ENCODE measurements at regions not wholly inside any gene's neighbourhood (a gene's known extent, or its start where the extent isn't known, plus 50 kb on each side); places are given as distances from the start of the nearest gene placed in this dataset.

DNA sequence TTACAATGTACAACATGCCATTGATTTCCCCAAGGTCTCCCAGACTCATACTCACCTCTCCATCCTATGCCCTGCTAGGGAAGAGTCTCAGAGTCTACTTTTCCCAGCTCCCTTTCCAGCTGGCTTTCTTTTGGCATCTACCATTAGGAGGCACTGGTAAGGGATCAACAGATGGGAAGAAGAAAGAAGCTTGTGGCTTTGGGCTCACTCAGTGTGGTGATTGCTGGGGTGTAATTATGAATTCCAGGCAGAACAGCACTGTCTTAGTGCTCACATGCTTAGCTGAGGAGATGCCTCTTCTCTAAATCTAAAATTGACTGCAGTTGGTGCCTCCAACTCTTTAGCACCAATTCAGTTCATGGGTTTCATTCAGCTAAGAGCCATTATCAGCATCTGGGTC, 330.0 kb downstream of the PSAT1 start:
- TF ChIP-seq, protein P1, sequence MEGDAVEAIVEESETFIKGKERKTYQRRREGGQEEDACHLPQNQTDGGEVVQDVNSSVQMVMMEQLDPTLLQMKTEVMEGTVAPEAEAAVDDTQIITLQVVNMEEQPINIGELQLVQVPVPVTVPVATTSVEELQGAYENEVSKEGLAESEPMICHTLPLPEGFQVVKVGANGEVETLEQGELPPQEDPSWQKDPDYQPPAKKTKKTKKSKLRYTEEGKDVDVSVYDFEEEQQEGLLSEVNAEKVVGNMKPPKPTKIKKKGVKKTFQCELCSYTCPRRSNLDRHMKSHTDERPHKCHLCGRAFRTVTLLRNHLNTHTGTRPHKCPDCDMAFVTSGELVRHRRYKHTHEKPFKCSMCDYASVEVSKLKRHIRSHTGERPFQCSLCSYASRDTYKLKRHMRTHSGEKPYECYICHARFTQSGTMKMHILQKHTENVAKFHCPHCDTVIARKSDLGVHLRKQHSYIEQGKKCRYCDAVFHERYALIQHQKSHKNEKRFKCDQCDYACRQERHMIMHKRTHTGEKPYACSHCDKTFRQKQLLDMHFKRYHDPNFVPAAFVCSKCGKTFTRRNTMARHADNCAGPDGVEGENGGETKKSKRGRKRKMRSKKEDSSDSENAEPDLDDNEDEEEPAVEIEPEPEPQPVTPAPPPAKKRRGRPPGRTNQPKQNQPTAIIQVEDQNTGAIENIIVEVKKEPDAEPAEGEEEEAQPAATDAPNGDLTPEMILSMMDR (IDR thresholded peaks at IDR 0.05; ENCODE audit: insufficient read depth, low read length, poor library complexity, severe bottlenecking): no peak
- no peaks in the 10 kb centered on the region for H3K36me3 ChIP-seq (ENCODE audit: control insufficient read depth, insufficient read depth, low read length)
- DNase-seq (ENCODE audit: low read depth): no peak
- H3K4me3 ChIP-seq (ENCODE audit: low read depth, low read length): no peak overlapping the region
- no peaks in the 10 kb centered on the region for H3K27me3 ChIP-seq (ENCODE audit: control insufficient read depth, insufficient read depth, low read length)

DNA sequence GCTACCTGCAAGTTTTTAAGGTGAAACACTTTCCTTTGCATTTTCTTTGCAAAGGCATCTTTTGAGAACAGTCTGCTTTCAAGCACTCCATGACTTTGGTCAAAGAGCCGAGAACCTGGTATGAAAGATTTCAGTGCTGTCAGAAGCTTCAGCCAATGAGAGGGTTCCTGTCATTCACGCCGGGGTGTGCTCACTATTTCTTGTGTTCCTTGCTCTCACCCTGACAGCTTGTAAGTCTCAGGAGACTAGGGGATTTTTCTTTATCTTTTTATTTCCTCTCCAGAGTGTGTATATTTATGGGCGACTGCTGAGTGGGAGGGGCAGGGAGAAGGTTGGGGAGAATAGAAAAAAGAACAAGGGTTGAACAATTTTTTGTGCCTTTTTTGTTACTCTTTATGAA, 334.0 kb downstream of the PSAT1 start:
- Histone ChIP-seq H3K27me3 (ENCODE audit: control insufficient read depth, insufficient read depth, low read length) (no peaks in the 10 kb centered on the region), H3K4me3 (ENCODE audit: low read depth, low read length) (no peak overlapping the region), H3K36me3 (ENCODE audit: control insufficient read depth, insufficient read depth, low read length) (no peaks in the 10 kb centered on the region)
- no peak for DNase-seq (ENCODE audit: low read depth)
- TF ChIP-seq, protein P1 (IDR thresholded peaks at IDR 0.05; ENCODE audit: insufficient read depth, low read length, poor library complexity, severe bottlenecking): no peak

DNA sequence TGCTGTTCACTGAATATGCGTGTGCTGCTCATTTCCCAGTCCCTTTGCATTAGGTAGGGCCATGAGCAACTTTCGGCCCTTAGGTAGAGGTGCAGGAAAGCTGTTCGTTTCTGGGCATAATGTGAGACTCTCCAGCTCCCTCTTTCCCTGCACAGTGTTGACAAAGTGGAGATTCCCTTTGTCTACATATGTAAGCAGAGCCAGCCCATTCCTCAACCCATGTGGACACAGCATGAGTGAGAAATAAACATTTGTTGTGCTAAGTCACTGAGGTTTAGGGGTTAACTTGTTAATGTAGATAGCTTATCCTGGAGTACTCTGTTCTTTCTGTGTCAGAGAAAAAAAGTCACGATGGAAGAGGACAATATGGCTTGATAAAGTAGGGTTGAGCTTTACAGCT, 343.8 kb downstream of the PSAT1 start:
- TF ChIP-seq, protein P1 (IDR thresholded peaks at IDR 0.05; ENCODE audit: insufficient read depth, low read length, poor library complexity, severe bottlenecking): no peak
- no peaks in the 10 kb centered on the region for H3K36me3 ChIP-seq (ENCODE audit: control insufficient read depth, insufficient read depth, low read length)
- no peak overlapping the region for H3K4me3 ChIP-seq (ENCODE audit: low read depth, low read length)
- no peaks in the 10 kb centered on the region for H3K27me3 ChIP-seq (ENCODE audit: control insufficient read depth, insufficient read depth, low read length)
- DNase-seq (ENCODE audit: low read depth): no peak

DNA sequence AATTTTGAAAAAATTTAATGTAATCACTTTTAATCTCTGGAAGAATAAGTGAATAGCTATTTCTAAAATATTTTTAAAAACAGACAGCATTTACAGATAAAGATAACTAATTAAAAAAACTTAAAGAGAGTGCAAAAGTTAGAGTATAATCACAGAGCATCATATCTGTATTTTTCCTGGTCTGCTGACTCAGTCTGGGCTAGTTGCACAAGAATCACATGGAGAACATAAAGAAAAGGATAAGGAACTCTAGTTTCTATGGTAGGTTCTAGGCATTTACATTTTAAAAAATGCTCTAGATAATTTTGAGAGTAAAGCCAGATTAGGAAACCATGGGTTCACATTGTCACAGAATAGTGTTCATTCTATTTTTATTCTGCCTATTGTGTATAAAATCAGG, 347.4 kb downstream of the PSAT1 start:
- TF ChIP-seq, protein P1 (IDR thresholded peaks at IDR 0.05; ENCODE audit: insufficient read depth, low read length, poor library complexity, severe bottlenecking): no peak
- H3K36me3 ChIP-seq (ENCODE audit: control insufficient read depth, insufficient read depth, low read length): no peaks in the 10 kb centered on the region
- no peak overlapping the region for H3K4me3 ChIP-seq (ENCODE audit: low read depth, low read length)
- H3K27me3 ChIP-seq (ENCODE audit: control insufficient read depth, insufficient read depth, low read length): no peaks in the 10 kb centered on the region
- no peak for DNase-seq (ENCODE audit: low read depth)

DNA sequence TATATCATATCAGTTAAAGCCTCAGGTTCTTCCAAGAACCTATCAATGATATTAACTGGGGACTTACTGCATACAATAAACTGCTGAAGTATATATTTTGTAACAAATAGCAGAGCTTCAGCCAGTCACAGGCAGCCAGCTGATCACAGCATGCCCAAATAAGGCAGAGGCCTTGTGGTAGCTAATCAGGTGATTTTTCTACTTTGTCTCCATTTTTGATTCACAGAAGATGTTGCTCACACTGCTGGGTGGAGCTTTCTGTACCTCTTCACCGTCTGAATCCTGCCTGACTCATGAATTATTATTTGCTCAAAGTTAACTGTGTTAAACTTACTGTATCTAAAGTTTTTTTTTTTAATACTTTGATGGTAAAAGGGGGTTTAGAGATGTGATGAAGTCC, 357.4 kb downstream of the PSAT1 start:
- H3K4me3 ChIP-seq (ENCODE audit: low read depth, low read length): no peak overlapping the region
- TF ChIP-seq, protein P1 (IDR thresholded peaks at IDR 0.05; ENCODE audit: insufficient read depth, low read length, poor library complexity, severe bottlenecking): no peak
- no peaks in the 10 kb centered on the region for H3K36me3 ChIP-seq (ENCODE audit: control insufficient read depth, insufficient read depth, low read length)
- no peaks in the 10 kb centered on the region for H3K27me3 ChIP-seq (ENCODE audit: control insufficient read depth, insufficient read depth, low read length)
- DNase-seq (ENCODE audit: low read depth): no peak

DNA sequence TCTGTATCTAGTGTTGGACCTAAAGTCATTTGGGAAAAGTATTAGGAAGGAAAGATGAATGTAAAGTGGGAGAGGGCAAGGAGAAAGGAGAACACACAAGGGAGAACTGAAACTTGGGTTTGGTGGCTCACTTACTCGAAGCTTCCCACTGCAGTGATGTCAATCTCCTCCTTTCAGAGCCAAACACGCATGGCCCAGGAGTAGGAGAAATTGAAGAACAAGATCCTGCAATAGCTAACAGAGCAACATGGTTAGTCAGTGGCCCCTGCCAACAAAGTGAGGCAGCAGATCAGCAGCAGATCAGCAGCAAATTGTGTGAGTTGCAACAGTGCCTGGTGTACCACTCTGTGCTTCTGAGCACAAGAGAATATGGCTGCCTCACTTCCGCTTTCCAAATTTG, 366.4 kb downstream of the PSAT1 start:
- no peak for DNase-seq (ENCODE audit: low read depth)
- TF ChIP-seq, protein P1 (IDR thresholded peaks at IDR 0.05; ENCODE audit: insufficient read depth, low read length, poor library complexity, severe bottlenecking): no peak
- H3K4me3 ChIP-seq (ENCODE audit: low read depth, low read length): no peak overlapping the region
- H3K27me3 ChIP-seq (ENCODE audit: control insufficient read depth, insufficient read depth, low read length): no peaks in the 10 kb centered on the region
- H3K36me3 ChIP-seq (ENCODE audit: control insufficient read depth, insufficient read depth, low read length): no peaks in the 10 kb centered on the region
